ENCODE measurements at regions not wholly inside any gene's neighbourhood (a gene's known extent, or its start where the extent isn't known, plus 50 kb on each side); places are given as distances from the start of the nearest gene placed in this dataset.

DNA sequence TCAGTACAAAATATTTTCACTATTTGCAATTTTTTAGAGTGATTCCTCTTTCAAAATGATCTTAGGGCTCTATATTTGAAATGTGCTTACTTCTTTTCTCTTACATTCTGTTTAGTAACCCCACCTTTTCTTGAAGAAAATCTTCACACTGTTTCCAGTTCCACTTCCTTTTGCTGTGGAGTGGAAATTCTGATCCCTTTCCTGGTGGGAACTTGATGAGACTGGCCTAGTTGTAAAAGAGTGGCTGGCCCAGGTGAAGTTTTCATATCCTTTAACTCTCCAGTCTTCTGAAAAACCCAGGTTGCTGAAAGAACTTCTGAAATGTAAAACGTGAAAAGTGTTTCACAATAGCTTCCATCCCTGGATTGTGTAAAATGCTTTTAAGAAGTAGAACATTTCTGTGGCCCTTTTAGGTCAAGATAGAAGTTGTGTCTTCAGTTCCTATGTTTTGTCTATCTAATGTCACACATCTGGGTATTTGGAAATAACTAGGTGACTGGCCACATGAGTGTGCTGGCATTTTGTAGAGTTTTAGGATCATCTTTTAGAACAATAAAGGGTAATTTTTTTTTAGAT, 84.8 kb upstream of the LRIG1 start:
- TF ChIP-seq, protein P1, sequence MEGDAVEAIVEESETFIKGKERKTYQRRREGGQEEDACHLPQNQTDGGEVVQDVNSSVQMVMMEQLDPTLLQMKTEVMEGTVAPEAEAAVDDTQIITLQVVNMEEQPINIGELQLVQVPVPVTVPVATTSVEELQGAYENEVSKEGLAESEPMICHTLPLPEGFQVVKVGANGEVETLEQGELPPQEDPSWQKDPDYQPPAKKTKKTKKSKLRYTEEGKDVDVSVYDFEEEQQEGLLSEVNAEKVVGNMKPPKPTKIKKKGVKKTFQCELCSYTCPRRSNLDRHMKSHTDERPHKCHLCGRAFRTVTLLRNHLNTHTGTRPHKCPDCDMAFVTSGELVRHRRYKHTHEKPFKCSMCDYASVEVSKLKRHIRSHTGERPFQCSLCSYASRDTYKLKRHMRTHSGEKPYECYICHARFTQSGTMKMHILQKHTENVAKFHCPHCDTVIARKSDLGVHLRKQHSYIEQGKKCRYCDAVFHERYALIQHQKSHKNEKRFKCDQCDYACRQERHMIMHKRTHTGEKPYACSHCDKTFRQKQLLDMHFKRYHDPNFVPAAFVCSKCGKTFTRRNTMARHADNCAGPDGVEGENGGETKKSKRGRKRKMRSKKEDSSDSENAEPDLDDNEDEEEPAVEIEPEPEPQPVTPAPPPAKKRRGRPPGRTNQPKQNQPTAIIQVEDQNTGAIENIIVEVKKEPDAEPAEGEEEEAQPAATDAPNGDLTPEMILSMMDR (IDR thresholded peaks at IDR 0.05) = no peak
- TF ChIP-seq POLR2A (IDR thresholded peaks at IDR 0.05) = no peak

All from adrenal gland (tissue), 5 donors.